Retinal pigment epithelial cell (primary cell): ENCODE measurements at regions not wholly inside any gene's neighbourhood (a gene's known extent, or its start where the extent isn't known, plus 50 kb on each side); places are given as distances from the start of the nearest gene placed in this dataset.

Experiments
- DNase-seq: peaks from one replicate; pipeline ENCODE4 v3.0.0-alpha.2; 2010; ENCODE audit warnings: low read depth
- H3K4me3 ChIP-seq: 2 replicates; pipeline ENCODE4 v1.5.1; 2011; ENCODE audit warnings: mild to moderate bottlenecking, low read length, control low read depth, moderate library complexity
- CTCF ChIP-seq: conservative IDR thresholded peaks from 2 replicates; pipeline ENCODE4 v1.5.1; 2011; ENCODE audit warnings: low read depth, low read length, control low read depth, inconsistent platforms

- no peak for DNase-seq
- TF ChIP-seq CTCF = no peak
- H3K4me3 ChIP-seq = no peak overlapping the region
Observed at GRCh38 chr12:58238411-58238810, 297.0 kb downstream of the ATP23 start.

GRCh38 chr12:58241099-58241498 lies 299.7 kb downstream of the ATP23 start:
- no peak for DNase-seq
- no peak overlapping the region for H3K4me3 ChIP-seq
- TF ChIP-seq CTCF = no peak

- no peak for DNase-seq
- no peak for TF ChIP-seq CTCF
Observed at GRCh38 chr12:58242796-58243630, 301.6 kb downstream of the ATP23 start.

GRCh38 chr12:58247633-58248032 lies 306.3 kb downstream of the ATP23 start:
- peak; percentile 37 for TF ChIP-seq CTCF
- no peak overlapping the region for H3K4me3 ChIP-seq
- DNase-seq = no peak

More at GRCh38 chr12:58242796-58243630, 301.6 kb downstream of the ATP23 start:
- no peak overlapping the region for H3K4me3 ChIP-seq

DNA sequence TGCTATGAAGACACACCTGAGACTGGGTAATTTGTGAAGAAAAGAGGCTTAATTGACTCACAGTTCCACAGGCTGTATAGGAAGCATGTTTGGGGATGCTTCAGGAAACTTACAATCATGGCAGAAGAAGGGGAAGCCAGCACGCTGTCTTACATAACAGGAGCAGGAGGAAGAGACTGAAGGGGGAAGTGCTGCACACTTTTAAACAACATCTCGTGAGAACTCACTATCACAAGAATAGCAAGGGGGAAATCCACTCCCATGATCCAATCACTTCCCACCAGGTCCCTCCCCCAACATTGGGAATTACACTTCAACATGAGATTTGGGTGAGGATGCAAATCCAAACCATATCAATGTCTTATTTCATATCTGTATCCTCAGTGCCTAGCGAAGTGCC lies 307.2 kb downstream of the ATP23 start:
- no peak overlapping the region for H3K4me3 ChIP-seq
- no peak for TF ChIP-seq CTCF
- no peak for DNase-seq

DNA sequence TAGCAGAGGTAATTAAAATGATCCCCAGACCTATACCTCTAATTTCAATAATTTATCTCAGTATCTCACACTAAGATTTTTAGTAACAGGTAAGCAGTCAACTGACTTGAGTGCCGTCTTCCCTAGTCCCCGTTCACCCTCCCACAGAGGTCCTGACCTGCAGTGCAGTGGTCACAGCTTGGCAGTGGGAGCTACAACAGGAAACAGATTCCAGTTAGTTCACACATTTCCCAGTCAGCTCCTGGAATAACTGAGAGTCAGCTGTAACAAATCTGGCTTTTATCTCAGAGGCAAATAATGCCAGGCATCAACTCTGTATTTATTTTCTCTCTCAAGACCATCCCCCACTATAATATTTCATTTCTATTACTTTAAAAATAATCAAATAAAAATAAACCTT lies 308.2 kb downstream of the ATP23 start:
- DNase-seq = no peak
- no peak overlapping the region for H3K4me3 ChIP-seq
- no peak for TF ChIP-seq CTCF

- no peak overlapping the region for H3K4me3 ChIP-seq
- no peak for TF ChIP-seq CTCF
- no peak for DNase-seq
Observed at GRCh38 chr12:58250077-58250476, 308.7 kb downstream of the ATP23 start.
